Psoas muscle (tissue), 7 donors: ENCODE measurements at regions not wholly inside any gene's neighbourhood (a gene's known extent, or its start where the extent isn't known, plus 50 kb on each side); places are given as distances from the start of the nearest gene placed in this dataset.

Experiments
- ATAC-seq, 4 donors: fragments of 200-7000 bp; cut with Tn5 transposase; one replicate each; pipeline ENCODE4 v1.9.1; 2020; ENCODE audit warnings: moderate library complexity in 3 of 4, mild to moderate bottlenecking in 2 of 4
- DNase-seq, 2 donors: peaks; one replicate each; pipeline ENCODE4 v3.0.0-alpha.2; 2020
- H3K27ac ChIP-seq: fragments of 200-600 bp; one replicate; pipeline ENCODE4 v1.8.0; 2022
- H3K27me3 ChIP-seq, 3 donors: fragments of 200-600 bp in 1 of 3; one replicate each; pipeline versions ENCODE4 v1.6.1 to v1.8.0; 2013 to 2022; ENCODE audit warnings: low read length in 2 of 3, mild to moderate bottlenecking in 2 of 3, moderate library complexity in 1 of 3; ENCODE audit not compliant: insufficient read depth in 3 of 3
- H3K36me3 ChIP-seq, 2 donors: fragments of 200-600 bp in 1 of 2; one replicate each; pipeline versions ENCODE4 v1.6.1 to v1.8.0; 2013 to 2022; ENCODE audit warnings: low read depth in 1 of 2, mild to moderate bottlenecking in 1 of 2, moderate library complexity in 1 of 2; ENCODE audit not compliant: insufficient read depth in 1 of 2
- H3K4me1 ChIP-seq: fragments of 200-600 bp; one replicate; pipeline ENCODE4 v1.8.0; 2022
- H3K4me3 ChIP-seq: fragments of 200-600 bp; one replicate; pipeline ENCODE4 v1.8.0; 2022; ENCODE audit warnings: mild to moderate bottlenecking
- H3K9me3 ChIP-seq: fragments of 200-600 bp; one replicate; pipeline ENCODE4 v1.8.0; 2022
- CTCF ChIP-seq: fragments of 200-600 bp; IDR thresholded peaks from one replicate; pipeline ENCODE4 v1.8.0; 2022; ENCODE audit warnings: antibody characterized with exemption
- WGBS, 3 donors: extraction: QIAGEN DNeasy Blood & Tissue Kit; methylation state at CpG; one replicate each; pipeline versions ENCODE4 v1.1.6 to v1.1.7; 2013; 5-methylcytosine and 5-hydroxymethylcytosine counted together
- intact Hi-C, 2 donors: fragments of 100-400 bp; cut with DNase I; formaldehyde crosslinking; loops; one replicate each; pipeline versions ENCODE4 v1.11.0 to v1.14.2; 2022
- donor health status: healthy with polysubstance abuse.
- donor health status: DM: no; HTN: no; CAD: no; lungs with moderate emphysema.
- donor health status: Bipolar disorder and iron deficiency.
- donor health status: healthy.
- donor health status: DM: yes; HTN: yes; CAD: no.
- donor health status: DM: no; HTN: no; CAD: no.
- donor health status: DM: yes; HTN: yes; CAD: no.

DNA sequence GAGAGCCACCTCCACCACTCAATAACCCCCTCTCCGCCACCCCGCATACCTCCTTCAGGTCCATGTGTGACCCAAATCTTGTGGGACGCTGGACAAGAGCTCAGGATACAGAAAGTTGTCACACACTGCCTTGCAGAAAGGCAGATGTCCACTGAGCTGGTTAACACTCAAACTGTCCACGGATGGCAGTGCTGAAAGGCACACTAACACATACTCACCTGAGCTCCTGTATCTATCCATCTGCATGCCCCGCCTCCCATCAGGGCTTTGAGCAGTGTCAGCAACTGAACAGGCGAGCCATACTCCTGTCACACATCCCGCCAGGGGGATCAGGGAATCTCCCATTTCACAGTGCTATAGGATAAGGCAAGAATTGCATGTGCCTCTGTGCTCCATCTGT lies 642.0 kb downstream of the GALC start:
- intact Hi-C loops, result no loop called here
- DNase-seq (no peak), ATAC-seq (no peak)
- WGBS, 3 donors, result 76 to 83% (median 79%) methylated on average over 7 of the region's 7 CpGs
- Histone ChIP-seq H3K4me3 (no peak overlapping the region), H3K4me1 (no peaks in the 10 kb centered on the region), H3K9me3 (no peaks in the 10 kb centered on the region), H3K27ac (no peak overlapping the region), H3K27me3 (no peaks in the 10 kb centered on the region), H3K36me3 (no peaks in the 10 kb centered on the region)
- TF ChIP-seq CTCF, result no peak

DNA sequence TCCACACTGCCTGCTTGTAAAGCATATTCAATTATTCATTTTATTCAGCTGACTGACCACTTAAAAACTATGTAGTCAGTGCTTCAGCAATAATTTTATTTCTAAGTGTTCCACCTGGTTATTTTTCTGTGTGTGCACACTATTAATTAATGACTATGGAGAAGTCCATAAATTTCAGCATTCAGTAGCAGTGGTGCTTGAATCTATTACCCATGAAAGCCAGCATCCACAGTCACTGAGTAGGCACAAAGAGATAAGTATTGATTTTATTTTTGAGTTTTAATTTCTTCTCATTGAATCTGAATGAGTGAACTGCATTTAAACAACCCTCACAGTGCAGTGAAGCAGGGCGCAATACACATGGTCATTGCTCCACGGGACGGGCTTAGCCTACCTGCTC lies 643.1 kb downstream of the GALC start:
- Histone ChIP-seq H3K27me3 (no peaks in the 10 kb centered on the region), H3K9me3 (no peaks in the 10 kb centered on the region), H3K4me1 (no peaks in the 10 kb centered on the region), H3K4me3 (no peak overlapping the region), H3K36me3 (no peaks in the 10 kb centered on the region), H3K27ac (no peak overlapping the region)
- TF ChIP-seq CTCF, result no peak
- intact Hi-C loops, result no loop called here
- no peak for DNase-seq
- no peak for ATAC-seq
- 94 to 98% (median 97%) methylated on average over 3 of the region's 3 CpGs for WGBS, 3 donors

DNA sequence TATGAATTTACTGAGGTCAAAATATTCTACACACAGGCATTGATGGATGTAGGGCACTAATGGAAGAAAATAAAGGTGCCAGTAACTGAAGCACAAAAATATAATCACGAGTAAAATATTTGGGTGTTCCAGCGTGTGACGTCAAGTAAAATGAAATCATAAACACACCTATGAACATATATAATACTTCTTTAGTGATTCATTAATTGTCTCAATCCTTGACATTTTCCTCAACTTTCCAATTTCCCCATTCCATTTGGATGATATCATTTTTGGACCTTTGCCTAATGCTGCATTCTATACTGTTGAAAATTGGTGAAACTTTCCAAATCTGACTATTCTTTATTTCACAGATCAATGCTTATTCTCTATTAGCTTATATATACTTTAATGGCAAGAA lies 649.3 kb downstream of the GALC start:
- no peak for DNase-seq
- H3K36me3 ChIP-seq, result no peaks in the 10 kb centered on the region
- H3K4me1 ChIP-seq, result no peaks in the 10 kb centered on the region
- no peak for TF ChIP-seq CTCF
- no peak for ATAC-seq
- intact Hi-C loops, result no loop called here
- no peak overlapping the region for H3K4me3 ChIP-seq
- no peak overlapping the region for H3K27ac ChIP-seq
- 51 to 83% (median 69%) methylated on average over 3 of the region's 3 CpGs for WGBS, 3 donors
- H3K27me3 ChIP-seq, result no peaks in the 10 kb centered on the region
- no peaks in the 10 kb centered on the region for H3K9me3 ChIP-seq

- no peak overlapping the region for H3K4me3 ChIP-seq
- no peaks in the 10 kb centered on the region for H3K27me3 ChIP-seq
- DNase-seq (no peak), ATAC-seq (no peak)
- H3K4me1 ChIP-seq, result no peaks in the 10 kb centered on the region
- no peaks in the 10 kb centered on the region for H3K36me3 ChIP-seq
- WGBS, 3 donors, result 79 to 91% (median 86%) methylated on average over 2 of the region's 2 CpGs
- intact Hi-C loops, result no loop called here
- H3K9me3 ChIP-seq, result no peaks in the 10 kb centered on the region
- H3K27ac ChIP-seq, result no peak overlapping the region
- no peak for TF ChIP-seq CTCF
Observed at GRCh38 chr14:87334997-87335685, 657.8 kb downstream of the GALC start.

DNA sequence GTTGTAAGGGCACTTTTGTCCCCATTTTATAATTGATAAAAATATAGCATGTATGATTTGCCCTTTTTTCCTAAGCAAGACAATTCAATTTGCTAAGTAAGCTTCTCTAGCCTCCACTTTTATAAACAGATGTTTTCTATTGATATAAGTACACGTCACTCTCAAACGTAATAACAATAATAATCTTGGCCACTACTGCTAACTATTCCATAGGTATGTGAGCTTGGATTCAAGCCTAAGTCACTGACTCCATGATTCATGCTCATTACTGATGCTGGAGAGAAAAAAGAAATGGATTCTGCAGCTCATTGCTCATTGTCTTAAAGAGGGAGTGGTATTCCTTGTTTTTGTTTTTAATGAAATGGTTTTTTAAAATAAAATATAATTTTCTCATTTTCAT lies 661.0 kb downstream of the GALC start:
- Histone ChIP-seq H3K9me3 (no peaks in the 10 kb centered on the region), H3K27ac (no peak overlapping the region), H3K4me3 (no peak overlapping the region), H3K27me3 (no peaks in the 10 kb centered on the region), H3K4me1 (no peaks in the 10 kb centered on the region), H3K36me3 (no peaks in the 10 kb centered on the region)
- WGBS, 3 donors, result 14 to 21% (median 16%) methylated on average over 2 of the region's 2 CpGs
- ATAC-seq (no peak), DNase-seq (no peak)
- intact Hi-C loops, result no loop called here
- TF ChIP-seq CTCF, result no peak
